ENCODE measurements at regions not wholly inside any gene's neighbourhood (a gene's known extent, or its start where the extent isn't known, plus 50 kb on each side); places are given as distances from the start of the nearest gene placed in this dataset.

DNA sequence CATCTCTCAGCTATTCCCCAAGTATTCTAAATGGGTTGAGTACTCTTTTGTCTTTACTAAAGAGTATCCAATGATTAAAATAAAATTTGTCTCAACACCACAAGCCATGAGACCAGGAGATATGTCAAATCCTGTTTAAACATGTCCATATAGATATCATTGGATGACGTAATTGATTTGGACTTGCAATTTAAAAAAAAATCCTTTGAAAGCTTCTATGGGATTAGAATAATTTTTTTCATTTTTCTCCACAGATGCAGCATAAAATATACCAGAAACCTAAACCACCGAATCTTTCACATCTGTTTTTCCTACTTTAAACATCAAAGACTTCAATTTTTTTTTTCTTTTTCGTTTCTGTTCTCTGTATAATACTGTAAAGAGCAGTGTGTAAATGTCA, 1022.3 kb downstream of the EPHA3 start:
- no TSS peak for BruUV-seq (replicated peaks)
- no peaks in the 10 kb centered on the region for H3K36me3 Mint-ChIP-seq (ENCODE audit: insufficient read depth, unreplicated experiment)
- CTCF ChIA-PET: no interaction called here
- TF ChIP-seq, protein P1, sequence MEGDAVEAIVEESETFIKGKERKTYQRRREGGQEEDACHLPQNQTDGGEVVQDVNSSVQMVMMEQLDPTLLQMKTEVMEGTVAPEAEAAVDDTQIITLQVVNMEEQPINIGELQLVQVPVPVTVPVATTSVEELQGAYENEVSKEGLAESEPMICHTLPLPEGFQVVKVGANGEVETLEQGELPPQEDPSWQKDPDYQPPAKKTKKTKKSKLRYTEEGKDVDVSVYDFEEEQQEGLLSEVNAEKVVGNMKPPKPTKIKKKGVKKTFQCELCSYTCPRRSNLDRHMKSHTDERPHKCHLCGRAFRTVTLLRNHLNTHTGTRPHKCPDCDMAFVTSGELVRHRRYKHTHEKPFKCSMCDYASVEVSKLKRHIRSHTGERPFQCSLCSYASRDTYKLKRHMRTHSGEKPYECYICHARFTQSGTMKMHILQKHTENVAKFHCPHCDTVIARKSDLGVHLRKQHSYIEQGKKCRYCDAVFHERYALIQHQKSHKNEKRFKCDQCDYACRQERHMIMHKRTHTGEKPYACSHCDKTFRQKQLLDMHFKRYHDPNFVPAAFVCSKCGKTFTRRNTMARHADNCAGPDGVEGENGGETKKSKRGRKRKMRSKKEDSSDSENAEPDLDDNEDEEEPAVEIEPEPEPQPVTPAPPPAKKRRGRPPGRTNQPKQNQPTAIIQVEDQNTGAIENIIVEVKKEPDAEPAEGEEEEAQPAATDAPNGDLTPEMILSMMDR (IDR thresholded peaks at IDR 0.05; ENCODE audit: unreplicated experiment): no peak
- intact Hi-C loops (cut with micrococcal nuclease): no loop called here
- POLR2A ChIA-PET: interaction anchor here (0.7 kb wide), 1 partner anchor 1498 kb away, joined by 4 read pairs; no protein-coding TSS in a partner anchor
- H3K4me1 Mint-ChIP-seq (ENCODE audit: insufficient read depth, unreplicated experiment): peaks cover 6% of the 10 kb centered on the region
- no peak for DNase-seq (ENCODE audit: unreplicated experiment)
- peaks cover 15% of the 10 kb centered on the region for H3K9me3 Mint-ChIP-seq (ENCODE audit: unreplicated experiment)
- no peak overlapping the region for H3K4me3 Mint-ChIP-seq (ENCODE audit: unreplicated experiment)
- no peak overlapping the region for H3K27ac Mint-ChIP-seq (ENCODE audit: low read depth, unreplicated experiment)
- no peaks in the 10 kb centered on the region for H3K27me3 Mint-ChIP-seq (ENCODE audit: insufficient read depth, unreplicated experiment)

DNA sequence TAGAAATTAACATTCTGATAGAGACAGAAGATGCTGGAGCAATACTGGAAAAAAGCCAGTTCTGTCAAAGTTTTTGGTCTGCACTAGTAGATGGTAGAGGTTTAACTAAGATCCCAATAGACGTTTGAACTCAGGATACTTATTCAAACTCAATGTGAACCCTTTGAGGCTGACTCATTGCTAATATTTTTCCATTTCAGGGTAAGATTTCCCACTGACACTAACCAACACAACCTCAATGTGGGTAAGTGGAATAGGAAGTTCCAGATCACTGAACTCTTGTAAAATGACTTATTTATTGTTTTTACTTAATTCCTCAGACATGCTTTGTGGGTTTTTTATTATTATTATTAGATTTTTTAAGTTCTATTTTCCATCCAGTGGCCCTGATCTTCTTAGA, 1024.8 kb downstream of the EPHA3 start:
- CTCF ChIA-PET: no interaction called here
- BruUV-seq (replicated peaks): no TSS peak
- Mint-ChIP-seq H3K27ac (ENCODE audit: low read depth, unreplicated experiment) (no peak overlapping the region), H3K4me1 (ENCODE audit: insufficient read depth, unreplicated experiment) (peaks cover 6% of the 10 kb centered on the region), H3K4me3 (ENCODE audit: unreplicated experiment) (no peak overlapping the region), H3K27me3 (ENCODE audit: insufficient read depth, unreplicated experiment) (no peaks in the 10 kb centered on the region), H3K36me3 (ENCODE audit: insufficient read depth, unreplicated experiment) (no peaks in the 10 kb centered on the region), H3K9me3 (ENCODE audit: unreplicated experiment) (peaks cover under 1% of the 10 kb centered on the region)
- intact Hi-C loops (cut with micrococcal nuclease): no loop called here
- DNase-seq (ENCODE audit: unreplicated experiment): no peak
- POLR2A ChIA-PET: no interaction called here
- TF ChIP-seq, protein P1 (IDR thresholded peaks at IDR 0.05; ENCODE audit: unreplicated experiment): no peak

DNA sequence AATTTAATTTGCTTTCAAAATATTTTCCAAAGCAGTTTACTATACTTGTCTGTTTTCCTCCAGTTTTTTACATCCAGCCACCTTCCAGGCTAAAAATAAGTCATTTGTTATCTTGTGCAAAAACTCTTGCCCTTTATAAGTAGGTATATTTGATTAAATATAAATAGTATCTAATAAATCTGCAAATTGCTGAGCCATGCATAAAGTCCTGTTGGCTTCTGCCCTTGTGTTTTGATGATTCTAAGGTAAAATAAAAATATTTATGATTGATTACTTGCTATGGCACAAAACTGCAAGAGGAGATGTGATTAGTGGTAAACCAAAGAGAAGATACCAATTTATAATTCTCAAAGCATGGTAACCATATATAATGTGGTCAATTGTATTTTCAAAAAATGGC, 1026.7 kb downstream of the EPHA3 start:
- ChIA-PET POLR2A (no interaction called here), CTCF (interaction anchor here (0.6 to 0.7 kb wide), 2 partner anchors 49 to 914 kb away, joined by 3 to 4 read pairs; no protein-coding TSS in a partner anchor)
- H3K27ac Mint-ChIP-seq (ENCODE audit: low read depth, unreplicated experiment): no peak overlapping the region
- H3K36me3 Mint-ChIP-seq (ENCODE audit: insufficient read depth, unreplicated experiment): no peaks in the 10 kb centered on the region
- no peaks in the 10 kb centered on the region for H3K9me3 Mint-ChIP-seq (ENCODE audit: unreplicated experiment)
- BruUV-seq (replicated peaks): no TSS peak
- DNase-seq (ENCODE audit: unreplicated experiment): no peak
- intact Hi-C loops (cut with micrococcal nuclease): no loop called here
- no peak overlapping the region for H3K4me3 Mint-ChIP-seq (ENCODE audit: unreplicated experiment)
- H3K4me1 Mint-ChIP-seq (ENCODE audit: insufficient read depth, unreplicated experiment): peaks cover 6% of the 10 kb centered on the region
- H3K27me3 Mint-ChIP-seq (ENCODE audit: insufficient read depth, unreplicated experiment): no peaks in the 10 kb centered on the region
- TF ChIP-seq, protein P1 (IDR thresholded peaks at IDR 0.05; ENCODE audit: unreplicated experiment): no peak

DNA sequence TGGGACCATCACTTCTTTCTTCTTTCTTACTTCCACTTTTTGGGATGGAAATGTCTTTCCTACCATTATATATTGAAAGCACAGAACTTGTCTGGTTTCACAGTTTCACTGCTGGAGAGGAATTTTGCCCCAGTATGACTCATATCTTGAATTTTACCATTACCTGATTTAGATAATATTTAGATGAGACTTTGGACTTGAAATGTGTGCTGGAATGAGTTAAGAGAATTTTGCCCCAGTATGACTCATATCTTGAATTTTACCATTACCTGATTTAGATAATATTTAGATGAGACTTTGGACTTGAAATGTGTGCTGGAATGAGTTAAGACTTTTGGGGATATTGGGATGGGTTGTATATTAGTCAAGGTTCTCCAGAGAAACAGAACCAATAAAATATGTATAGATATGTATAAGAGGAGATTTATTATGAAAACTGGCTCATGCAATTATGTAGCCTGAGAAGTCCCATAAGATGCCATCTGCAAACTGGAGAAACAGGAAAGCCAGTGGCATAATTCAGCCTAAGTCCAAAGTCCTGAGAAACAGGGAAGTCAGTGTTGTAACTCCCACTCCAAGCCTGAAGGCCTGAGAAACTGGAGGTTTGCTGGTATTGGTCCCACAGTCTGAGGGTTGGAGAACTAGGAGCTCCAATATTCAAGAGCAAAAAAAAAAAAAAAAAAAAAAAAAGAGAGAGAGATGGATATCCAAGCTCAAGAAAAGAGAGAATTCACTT, 1029.2 kb downstream of the EPHA3 start:
- Mint-ChIP-seq H3K27ac (ENCODE audit: low read depth, unreplicated experiment) (no peak overlapping the region), H3K27me3 (ENCODE audit: insufficient read depth, unreplicated experiment) (no peaks in the 10 kb centered on the region), H3K4me1 (ENCODE audit: insufficient read depth, unreplicated experiment) (no peaks in the 10 kb centered on the region), H3K36me3 (ENCODE audit: insufficient read depth, unreplicated experiment) (no peaks in the 10 kb centered on the region), H3K4me3 (ENCODE audit: unreplicated experiment) (no peak overlapping the region), H3K9me3 (ENCODE audit: unreplicated experiment) (no peaks in the 10 kb centered on the region)
- ChIA-PET POLR2A (no interaction called here), CTCF (no interaction called here)
- no peak for DNase-seq (ENCODE audit: unreplicated experiment)
- TF ChIP-seq, protein P1 (IDR thresholded peaks at IDR 0.05; ENCODE audit: unreplicated experiment): no peak
- no TSS peak for BruUV-seq (replicated peaks)
- intact Hi-C loops (cut with micrococcal nuclease): no loop called here
